HK-2 (cell line): ENCODE measurements at regions not wholly inside any gene's neighbourhood (a gene's known extent, or its start where the extent isn't known, plus 50 kb on each side); places are given as distances from the start of the nearest gene placed in this dataset.

ENCODE experiments used
- DNase-seq: peaks from one replicate; pipeline ENCODE4 v3.0.0-alpha.2; 2018; ENCODE audit not compliant: unreplicated experiment

DNA sequence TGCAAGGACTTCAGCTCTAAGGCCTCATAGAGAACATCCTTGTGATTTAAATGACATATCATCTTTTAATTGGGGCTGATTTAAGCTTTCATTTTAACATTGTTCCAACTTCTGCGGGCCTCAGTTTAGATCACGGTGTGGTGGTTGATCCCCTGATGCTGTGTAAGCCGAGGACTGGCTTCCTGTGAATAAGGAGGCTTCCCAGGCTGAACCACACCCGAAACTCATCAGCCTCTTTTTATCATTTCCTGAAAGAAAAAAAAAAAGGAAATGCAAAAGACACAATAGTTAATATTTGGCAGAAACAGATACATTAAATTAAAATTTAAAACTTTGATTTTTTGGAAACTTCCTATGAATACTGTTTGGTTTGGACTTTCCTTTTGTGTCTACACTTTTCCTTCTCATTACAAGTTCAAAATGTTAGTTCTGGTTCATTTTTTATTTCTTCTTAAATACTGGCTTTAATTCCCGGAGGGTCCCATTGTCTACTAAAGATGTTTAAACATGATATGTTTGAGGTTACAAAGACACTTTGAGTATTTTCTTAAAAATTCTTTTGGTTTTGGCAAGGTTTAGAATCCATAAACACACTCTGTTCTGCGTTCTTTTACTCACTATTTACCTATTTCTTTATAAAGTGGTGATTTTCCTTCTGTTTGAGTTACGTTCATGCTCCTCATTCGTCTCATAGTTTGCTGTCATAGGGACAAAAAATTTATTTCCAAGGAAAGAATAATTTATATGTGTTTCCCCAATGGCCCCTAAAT lies 230.0 kb upstream of the SULF2 start:
- DNase-seq = no peak

DNA sequence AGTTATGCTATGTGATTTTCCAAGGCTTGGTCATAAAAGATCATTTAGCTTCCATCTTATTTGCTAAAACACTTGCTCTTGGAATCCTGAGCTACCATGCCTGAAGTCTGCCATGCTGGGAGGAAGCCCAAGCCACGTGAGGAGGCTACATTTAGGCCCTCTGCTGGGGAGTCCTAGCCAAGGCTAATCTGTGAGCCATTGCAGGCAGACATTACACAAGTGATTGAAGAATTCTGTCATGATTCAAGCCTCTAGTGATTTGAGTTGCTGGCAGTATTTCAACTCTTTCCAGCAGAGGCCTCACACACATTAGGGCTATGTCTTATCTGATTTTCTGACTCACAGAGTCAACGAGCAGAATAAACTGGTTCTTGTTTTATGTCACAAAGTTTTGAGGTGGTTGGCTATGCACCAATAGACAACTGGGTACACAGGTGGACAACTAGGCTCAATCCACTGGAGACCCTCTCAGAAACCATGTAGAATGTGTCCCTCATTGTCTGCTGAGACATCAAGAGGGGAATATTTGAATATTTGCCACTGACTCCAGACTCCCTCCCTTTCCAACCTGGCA lies 227.2 kb upstream of the SULF2 start:
- no peak for DNase-seq

DNA sequence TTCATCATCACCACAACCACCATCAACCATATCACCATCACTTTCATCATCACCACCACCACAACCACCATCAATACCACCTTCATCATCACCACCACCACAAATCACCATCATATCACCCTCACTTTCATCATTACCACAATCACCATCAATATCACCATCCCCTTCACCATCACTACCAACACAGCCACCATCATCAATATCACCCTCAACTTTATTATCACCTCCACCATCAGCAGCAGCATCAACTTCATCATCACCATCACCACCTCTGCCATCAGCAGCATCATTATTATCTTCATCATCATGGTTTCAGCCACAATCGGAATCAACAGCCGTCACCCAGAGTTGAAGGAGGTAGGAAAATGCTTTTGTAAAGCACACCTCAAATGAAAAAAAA lies 225.7 kb upstream of the SULF2 start:
- no peak for DNase-seq

DNA sequence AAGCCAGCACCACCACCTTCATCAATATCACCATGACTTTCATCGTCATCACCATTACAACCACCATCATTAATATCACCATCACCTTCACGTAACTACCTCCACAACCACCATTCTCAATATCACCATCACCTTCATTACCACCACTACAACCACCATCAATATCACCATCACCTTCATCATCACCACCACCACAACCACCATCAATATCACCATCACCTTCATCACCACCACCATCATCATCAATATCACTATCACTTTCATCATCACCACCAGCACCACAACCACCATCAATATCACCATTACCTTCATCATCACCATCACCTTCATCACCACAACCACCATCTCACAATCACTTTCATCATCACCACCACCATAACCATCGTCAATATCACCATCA lies 225.3 kb upstream of the SULF2 start:
- no peak for DNase-seq

DNA sequence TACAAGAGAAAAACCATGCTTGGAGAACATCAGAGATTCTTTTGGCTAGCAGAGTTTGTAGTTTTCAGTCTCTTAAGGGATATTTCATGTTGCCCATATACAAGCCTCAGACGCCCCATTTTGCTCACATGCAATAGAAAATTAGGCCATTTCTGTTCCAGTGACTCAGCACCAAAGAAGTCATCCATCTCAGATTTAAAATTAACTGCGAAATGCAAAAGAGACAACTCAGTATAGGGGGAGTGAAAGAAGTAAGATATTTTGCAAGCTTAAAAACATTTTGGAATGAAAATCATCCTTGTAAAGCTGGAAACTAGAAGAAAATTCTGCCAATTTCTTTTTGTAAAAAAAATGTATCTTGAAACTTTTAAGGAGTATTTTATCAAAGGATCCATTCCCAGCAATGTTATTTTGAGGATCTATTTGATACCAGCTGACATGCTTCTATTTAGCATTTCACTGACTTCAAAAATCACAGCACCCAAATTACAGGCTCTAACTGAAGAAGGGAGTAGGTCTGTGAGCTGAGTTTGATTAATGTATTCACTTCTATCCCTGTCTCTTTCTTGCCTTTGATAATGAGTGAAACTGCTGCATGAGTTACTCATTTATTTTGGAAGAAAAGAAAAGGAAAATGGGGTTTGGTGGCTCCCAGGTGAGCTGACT lies 223.7 kb upstream of the SULF2 start:
- no peak for DNase-seq

DNA sequence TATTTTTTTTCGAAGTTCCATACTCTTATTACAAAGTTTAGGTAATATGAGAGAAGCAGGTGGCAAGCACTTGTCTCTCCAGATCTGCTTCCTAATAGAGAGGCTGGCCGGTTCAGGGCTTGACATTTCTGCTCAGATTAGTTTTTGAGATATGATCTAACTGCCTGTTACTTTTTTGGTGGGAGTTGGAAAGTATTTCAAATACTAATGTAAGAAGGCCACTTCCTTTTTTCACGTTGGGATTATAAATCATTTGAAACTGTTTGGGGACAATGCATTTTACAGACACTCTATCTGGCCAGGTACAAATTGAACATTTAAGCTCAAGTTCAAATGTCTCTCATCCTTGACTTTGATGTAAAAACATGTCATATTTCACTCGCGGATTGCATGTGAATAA lies 222.1 kb upstream of the SULF2 start:
- no peak for DNase-seq

DNA sequence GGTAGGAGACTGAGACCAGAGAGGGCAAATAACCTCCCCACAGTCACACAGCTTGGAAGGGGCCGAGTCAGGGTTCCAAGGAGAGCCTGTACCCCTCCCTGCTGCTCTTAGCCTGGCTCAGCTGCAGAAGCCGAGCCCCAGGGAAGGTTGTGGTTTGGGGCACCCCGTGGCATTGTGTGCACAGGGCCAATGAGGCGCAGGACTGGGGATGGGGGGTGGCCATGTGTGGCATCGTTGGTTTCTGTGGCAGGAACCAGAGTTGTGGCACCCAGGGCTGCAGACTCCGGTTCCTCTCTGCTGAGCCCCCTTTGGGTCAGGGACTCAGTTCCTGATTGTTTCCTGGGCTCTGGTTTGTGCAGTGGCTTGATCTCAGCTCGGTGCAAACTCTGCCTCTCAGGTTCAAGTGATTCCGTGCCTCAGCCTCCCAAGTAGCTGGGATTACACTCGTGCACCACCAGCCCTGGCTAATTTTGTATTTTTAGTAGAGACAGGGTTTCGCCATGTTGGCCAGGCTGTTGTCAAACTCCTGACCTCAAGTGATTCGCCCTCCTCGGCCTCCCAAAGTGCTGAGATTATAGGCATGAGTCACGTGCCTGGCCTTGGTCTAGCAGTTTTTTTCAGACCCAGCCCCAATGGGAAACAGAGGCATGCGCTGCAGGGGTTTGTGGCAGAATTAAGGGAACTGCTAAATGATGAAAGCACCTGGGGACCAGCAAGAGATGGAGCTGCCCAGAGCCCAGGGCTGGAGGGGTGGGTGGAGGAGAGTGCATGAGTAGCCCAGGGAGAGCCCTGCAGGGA lies 221.0 kb upstream of the SULF2 start:
- no peak for DNase-seq

DNA sequence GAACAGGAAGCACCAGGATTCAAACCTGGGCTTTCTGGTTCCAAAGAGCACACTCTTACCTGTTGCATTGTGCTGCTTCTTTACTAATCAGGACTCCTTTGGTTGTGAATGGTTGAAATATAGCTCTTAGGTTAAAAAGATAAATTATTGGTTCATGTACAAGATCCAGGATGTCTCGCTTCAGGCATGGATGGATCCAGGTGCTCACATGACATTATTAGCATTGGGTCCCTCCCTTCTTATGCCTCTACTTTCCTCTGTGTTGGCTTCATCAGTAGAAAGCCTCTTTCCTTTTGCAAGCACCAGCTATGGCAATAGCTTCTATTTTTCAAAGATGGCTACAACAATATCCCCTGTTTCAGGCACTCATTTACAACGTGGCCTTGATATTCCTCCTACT lies 217.7 kb upstream of the SULF2 start:
- DNase-seq = no peak

DNA sequence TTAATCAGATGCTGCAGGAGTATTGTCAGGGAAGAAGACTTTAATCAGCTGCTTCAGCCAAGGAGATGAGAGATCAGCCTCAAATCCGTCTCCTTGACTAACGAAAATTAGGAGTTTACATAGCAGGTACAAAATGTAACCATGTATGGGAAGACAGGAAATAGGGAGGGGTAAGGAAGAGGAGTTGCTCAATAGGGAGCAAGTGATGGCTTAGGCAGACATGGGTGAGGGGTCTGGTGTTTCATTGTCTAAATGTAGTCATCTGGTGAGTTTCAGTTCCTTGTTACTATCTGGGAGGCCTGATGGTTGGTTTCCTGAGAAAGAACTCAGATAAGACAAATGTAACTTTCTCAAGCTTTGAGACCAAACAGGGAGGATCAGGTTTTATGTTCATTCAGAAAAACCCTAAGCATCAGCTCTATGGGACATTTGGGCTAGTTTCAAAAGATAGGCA lies 217.3 kb upstream of the SULF2 start:
- DNase-seq = no peak

DNA sequence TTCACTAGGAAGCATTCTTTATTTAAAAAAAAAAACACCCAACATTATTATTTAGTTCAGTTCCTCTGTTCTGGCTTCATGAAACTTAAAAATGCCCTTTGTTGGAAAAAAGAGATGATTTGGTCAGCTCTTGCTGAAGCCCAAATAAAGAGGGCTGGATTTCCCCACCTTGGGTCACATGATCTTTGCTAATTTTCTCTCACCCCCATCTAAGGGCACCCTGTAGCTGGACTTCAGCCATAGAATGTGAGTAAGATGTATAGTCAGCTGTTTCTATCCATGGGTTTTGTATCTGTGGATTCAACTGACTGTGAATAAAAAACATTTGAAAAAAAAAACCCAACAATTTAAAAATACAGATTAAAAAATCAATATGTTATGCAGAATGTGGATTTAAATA lies 213.9 kb upstream of the SULF2 start:
- no peak for DNase-seq

DNA sequence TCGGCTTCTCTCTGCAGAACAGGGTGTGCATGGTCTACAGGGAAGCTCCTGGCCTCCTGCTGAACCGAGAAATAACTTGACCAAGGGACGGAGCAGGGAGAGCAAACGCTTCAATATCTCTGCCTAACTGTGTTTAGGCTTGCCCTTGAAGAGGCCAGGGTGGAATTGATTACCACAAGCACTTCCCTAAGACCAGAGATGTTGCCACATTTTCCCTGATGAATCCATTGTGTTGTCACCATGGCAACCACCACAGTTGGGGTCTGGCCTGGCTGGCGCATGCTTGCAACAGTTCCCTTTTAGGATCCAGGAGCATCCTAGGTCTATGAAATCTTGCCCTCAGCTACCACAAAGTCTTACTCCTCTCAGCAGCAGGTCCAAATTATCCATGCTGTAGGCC lies 213.5 kb upstream of the SULF2 start:
- no peak for DNase-seq

DNA sequence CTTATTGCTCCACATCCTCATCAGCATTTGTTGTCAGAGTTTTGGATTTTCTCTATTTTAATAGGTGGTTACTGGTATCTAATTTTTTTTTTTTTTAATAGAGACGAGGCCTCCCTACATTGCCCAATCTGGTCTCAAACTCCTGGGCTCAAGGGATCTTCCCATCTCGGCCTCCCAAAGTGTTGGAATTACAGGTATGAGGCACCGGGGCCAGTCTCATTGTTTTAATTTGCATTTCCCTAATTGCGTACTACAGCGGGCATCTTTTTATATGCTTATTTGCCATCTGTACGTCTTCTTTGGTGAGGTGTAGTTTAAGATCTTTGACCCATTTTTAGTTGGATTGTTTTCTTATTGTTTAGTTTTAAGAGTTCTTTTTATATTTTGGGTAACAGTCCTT lies 210.4 kb upstream of the SULF2 start:
- no peak for DNase-seq

DNA sequence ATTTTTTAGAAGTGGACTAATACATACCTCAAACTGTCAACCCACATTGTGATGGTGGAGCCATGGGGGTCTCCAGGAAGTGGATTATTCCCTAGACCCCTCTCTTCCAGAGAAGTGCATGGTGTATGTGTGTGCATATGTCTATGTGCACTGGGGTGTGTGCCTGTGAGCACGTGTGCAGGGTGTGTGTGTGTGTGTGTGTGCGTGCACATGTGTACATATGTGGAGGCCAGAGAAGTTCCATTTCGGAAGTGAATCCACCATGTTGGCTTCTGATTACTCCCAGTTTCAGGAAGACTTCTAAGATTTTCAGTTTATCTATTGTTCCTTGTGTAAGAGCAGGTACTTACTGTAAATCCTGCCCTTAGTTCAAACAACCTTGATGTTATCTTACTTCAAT lies 208.5 kb upstream of the SULF2 start:
- DNase-seq = no peak

DNA sequence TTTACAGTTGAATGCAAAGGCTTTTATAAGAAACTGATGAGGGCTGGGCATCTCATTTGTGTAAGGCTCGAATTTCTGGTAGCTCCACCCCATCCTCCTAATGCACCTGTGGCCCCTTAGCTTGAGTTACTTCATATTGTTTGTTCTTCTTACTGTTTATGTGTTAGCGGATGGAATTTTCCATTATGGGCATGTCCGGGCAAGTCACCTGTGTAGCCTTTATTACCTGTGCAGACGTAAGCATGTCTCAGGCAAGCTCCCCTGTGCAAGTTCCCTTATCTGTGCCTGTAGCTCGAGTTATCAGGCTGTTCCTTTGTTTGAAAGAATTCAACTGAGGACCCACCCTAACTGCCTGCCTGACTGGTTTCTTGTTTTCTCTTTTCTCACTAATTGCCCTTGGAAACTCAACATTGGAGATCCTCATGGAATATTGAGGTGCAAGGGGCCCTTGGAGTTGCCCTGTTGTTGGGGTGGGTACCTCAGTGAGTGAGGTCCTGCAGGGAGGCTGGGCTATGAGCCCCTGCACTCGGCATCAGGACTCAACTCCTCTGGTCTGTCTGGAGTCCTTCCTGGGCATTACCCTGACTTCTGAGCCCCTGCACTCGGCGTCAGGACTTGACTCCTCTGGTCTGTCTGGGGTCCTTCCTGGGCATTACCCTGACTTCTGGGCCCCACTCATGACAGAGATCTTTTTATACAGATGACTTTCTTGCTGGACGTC lies 207.9 kb upstream of the SULF2 start:
- DNase-seq = no peak

DNA sequence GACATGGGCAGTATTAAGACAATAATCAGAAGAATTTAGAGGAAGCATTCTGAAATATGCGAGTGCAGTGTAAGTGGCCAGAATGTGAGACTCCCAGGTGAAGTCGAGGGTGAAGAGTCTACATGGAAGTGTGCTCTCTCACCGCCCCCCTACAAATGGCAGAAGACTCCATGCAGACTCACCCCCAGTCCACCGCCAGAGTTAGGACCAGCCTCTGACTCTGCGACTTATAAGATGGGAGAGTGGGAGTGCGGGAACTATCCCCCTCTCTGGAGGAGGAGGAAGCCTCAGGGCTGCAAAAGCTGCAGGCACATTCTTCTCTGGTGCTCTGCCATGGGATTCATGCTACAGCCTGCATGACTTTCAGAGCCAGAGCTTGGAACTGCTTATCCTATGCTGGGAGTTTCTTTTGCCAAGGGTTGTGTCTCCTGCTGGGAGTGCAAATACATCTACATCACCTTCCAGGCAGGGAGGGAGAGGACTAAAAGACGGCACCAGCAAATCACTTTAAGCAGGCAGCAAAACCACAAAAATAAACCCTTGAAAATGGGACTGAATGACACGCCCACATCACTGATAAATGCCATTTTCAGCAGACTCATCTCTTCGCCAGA lies 206.7 kb upstream of the SULF2 start:
- DNase-seq = no peak

DNA sequence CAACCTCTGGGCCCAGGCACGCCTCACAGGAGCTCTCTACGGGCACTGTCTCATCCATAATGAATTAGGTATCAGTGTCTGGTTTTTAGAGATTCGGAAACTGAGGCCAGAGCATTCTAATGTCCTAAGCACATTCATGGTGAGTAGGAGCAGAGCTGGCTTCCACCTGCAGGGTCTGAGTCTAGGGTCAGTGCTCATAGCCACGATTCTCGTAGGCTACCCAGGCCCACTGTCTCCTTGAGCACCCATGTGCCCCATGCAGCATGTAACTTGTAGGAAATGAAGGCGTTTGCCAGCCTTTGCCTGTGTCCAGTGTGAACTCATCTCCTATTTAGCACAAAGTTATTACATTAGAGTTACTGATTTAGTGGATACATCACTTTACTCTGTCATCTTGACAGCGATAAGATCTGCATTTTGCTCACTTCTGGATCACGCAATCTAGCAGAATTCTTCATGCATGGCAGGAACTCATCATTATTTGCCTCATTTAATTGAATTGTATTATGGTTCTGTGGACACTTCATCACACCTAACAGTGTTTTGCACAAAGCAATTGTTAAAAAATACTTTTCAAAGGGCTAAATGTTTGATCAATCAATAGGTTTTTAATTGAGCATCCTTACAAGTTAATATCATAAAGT lies 205.3 kb upstream of the SULF2 start:
- no peak for DNase-seq

DNA sequence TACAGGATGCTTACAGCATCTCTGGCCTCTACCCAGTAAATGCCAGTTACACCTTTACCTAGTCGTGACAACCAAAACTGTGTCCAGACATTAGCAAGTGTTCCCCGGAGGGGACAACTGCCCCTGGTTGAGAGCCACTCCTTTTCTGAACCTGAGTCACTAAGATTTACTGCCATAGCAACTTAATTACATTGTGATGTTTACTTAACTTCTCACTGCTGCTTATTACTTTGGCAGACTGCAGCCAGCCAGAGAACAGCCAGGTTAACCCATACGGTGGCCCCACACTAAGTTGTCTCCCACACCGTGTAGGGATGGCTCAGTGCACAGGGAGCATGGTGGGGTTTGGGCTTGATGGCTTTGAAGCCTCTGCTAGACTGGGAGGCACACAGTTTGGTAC lies 204.7 kb upstream of the SULF2 start:
- no peak for DNase-seq

DNA sequence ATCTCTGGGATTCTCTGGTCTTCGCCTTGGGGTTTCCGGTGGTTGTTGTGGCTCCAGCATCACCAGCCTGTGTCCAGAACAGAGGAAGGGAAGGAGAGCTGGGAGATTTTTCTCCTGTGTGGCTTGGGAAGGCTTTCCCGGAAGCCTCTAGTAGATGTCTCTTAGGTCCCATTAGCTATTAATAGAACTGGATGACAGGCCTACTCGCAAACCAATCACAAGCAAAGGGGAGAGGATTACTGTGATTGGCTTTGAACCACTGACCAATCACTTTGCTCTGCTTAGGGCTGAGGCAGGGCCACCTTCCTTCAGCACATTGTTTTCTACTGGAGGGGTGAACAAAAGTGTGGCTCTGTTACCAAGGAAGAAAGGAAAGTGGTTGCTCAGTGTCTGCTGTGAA lies 203.4 kb upstream of the SULF2 start:
- DNase-seq = no peak

DNA sequence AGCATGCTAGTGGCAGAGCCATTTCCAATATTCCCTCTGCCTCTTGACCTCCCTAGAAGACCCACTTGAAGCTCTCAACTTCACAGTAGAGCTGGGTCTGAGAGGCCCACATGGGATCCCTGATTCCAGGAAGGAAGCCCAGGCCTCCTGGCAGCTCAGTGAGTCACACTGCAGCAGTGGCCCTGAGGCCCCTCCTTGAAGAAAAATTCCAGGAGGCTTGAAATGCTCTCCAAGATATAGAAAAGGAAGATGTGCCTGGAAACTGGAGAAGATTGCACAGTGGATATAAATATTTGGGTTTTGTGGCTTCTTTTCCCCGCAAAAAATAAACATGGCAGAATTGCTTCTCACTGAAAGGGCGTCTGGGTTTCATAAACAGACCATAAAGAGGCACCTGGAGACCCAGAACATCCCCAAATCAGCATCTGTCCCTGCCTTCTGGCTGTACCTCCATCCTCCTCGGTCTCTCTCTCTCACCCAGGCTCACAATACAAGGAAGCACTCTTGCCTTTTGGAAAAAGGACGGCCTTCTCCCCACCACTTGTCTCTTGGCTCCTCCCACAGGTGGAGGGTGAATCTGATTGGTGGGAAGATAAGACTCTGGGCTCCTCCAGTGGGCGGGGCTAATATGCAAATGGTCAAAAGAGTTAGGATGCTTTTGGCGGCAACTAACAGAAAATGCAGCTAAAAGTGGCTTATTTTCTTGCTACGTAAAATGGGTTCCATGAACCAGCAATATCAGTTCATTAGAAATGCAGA lies 200.0 kb upstream of the SULF2 start:
- DNase-seq = no peak

DNA sequence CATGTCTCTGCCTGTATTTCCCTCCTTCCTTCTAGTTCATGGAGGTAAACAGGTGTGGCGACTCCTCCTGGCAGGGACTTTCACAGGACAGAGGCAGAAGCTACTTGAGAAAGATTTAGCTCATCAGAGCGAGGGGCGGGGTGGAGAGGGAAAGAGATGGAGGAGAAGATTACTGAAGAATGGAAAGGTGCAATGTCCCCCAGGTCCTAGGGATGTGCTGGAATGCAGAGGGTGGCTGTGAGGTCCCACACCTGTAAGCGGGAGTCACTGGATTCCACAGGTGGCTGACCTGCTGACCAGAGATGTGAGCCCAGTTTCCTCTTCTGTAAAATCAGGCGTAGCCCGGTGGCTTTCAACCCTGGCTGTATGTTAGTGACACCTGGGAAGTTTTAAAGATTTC lies 199.2 kb upstream of the SULF2 start:
- DNase-seq = no peak
